GM13976 (cell line): ENCODE measurements at regions not wholly inside any gene's neighbourhood (a gene's known extent, or its start where the extent isn't known, plus 50 kb on each side); places are given as distances from the start of the nearest gene placed in this dataset.

ENCODE experiments used
- DNase-seq: peaks from one replicate; pipeline ENCODE4 v3.0.0; 2012; ENCODE audit warnings: low spot score
- in situ Hi-C: fragments of 300-500 bp; cut with MboI; formaldehyde crosslinking; loops from one replicate; pipeline ENCODE4 v1.12.0; 2022; ENCODE audit warnings: low sequenced_read_pairs, mixed read lengths, inconsistent platforms; ENCODE audit not compliant: unreplicated experiment
- TF ChIP-seq, protein P1 (sequence below): IDR thresholded peaks from 2 replicates; pipeline ENCODE4 v1.5.1; 2012; ENCODE audit warnings: borderline replicate concordance, mild to moderate bottlenecking; ENCODE audit not compliant: insufficient read depth; ENCODE audit errors: extremely low read depth, missing control alignments, control extremely low read depth

- TF ChIP-seq, protein P1, sequence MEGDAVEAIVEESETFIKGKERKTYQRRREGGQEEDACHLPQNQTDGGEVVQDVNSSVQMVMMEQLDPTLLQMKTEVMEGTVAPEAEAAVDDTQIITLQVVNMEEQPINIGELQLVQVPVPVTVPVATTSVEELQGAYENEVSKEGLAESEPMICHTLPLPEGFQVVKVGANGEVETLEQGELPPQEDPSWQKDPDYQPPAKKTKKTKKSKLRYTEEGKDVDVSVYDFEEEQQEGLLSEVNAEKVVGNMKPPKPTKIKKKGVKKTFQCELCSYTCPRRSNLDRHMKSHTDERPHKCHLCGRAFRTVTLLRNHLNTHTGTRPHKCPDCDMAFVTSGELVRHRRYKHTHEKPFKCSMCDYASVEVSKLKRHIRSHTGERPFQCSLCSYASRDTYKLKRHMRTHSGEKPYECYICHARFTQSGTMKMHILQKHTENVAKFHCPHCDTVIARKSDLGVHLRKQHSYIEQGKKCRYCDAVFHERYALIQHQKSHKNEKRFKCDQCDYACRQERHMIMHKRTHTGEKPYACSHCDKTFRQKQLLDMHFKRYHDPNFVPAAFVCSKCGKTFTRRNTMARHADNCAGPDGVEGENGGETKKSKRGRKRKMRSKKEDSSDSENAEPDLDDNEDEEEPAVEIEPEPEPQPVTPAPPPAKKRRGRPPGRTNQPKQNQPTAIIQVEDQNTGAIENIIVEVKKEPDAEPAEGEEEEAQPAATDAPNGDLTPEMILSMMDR = no peak
- DNase-seq = no peak
- in situ Hi-C loops = no loop called here
These were observed 84.6 kb downstream of the MATN1 start for GRCh38 chr1:30638811-30639210.

- no peak for DNase-seq
- in situ Hi-C loops = no loop called here
- TF ChIP-seq, protein P1 = no peak
These were observed 85.3 kb downstream of the MATN1 start for GRCh38 chr1:30638086-30638485.

GRCh38 chr1:30637183-30637980 lies 86.0 kb downstream of the MATN1 start:
- no peak for DNase-seq
- TF ChIP-seq, protein P1 = no peak
- in situ Hi-C loops = no loop called here

GRCh38 chr1:30636621-30637020 lies 86.8 kb downstream of the MATN1 start:
- in situ Hi-C loops = no loop called here
- no peak for DNase-seq
- TF ChIP-seq, protein P1 = no peak

- DNase-seq = no peak
- TF ChIP-seq, protein P1 = no peak
- in situ Hi-C loops = no loop called here
These were observed 87.9 kb downstream of the MATN1 start for GRCh38 chr1:30635391-30635975.

DNA sequence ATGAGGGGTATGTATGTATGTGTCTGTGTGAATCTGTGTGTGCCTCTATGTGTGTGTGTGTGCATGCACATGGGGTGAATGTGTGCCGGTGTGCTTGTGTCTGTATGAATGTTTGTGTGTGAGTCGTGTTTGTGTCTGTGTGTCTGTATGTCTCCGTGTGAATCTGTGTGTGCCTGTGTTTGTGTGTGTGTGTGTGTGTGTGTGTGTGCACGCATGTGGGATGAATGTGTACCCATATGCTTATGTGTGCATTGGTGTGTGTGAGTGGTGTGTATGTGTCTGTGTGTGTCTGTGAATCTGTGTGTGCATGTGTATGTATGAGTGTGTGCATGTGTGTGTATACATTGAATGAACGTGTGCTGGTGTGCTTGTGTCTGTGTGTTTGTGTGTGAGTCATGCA lies 88.9 kb downstream of the MATN1 start:
- TF ChIP-seq, protein P1 = no peak
- DNase-seq = no peak
- in situ Hi-C loops = no loop called here
